GM18499 (cell line): ENCODE measurements at regions not wholly inside any gene's neighbourhood (a gene's known extent, or its start where the extent isn't known, plus 50 kb on each side); places are given as distances from the start of the nearest gene placed in this dataset.

Experiments used
- ATAC-seq: cut with Tn5 transposase; IDR thresholded peaks from one replicate; pipeline ENCODE4 v1.9.1; 2021; ENCODE audit warnings: moderate number of reproducible peaks; ENCODE audit not compliant: insufficient read depth, unreplicated experiment

- ATAC-seq: no peak
These were observed 253.1 kb upstream of the FGGY start for GRCh38 chr1:59043796-59044195.

GRCh38 chr1:59044535-59045121 lies 252.3 kb upstream of the FGGY start:
- ATAC-seq: no peak

GRCh38 chr1:59045137-59045536 lies 251.8 kb upstream of the FGGY start:
- ATAC-seq: no peak

- ATAC-seq: no peak
These were observed 251.3 kb upstream of the FGGY start for GRCh38 chr1:59045636-59046035.

- ATAC-seq: no peak
These were observed 250.8 kb upstream of the FGGY start for GRCh38 chr1:59046134-59046533.

- peak; percentile 91 for ATAC-seq
These were observed 250.2 kb upstream of the FGGY start for GRCh38 chr1:59046730-59047157.

- no peak for ATAC-seq
These were observed 245.9 kb upstream of the FGGY start for GRCh38 chr1:59051007-59051406.

- ATAC-seq: no peak
These were observed 244.7 kb upstream of the FGGY start for GRCh38 chr1:59052166-59052590.

- no peak for ATAC-seq
These were observed 242.7 kb upstream of the FGGY start for GRCh38 chr1:59054172-59054571.

- no peak for ATAC-seq
These were observed 240.8 kb upstream of the FGGY start for GRCh38 chr1:59055908-59056719.

- ATAC-seq: no peak
These were observed 239.6 kb upstream of the FGGY start for GRCh38 chr1:59057211-59057694.

GRCh38 chr1:59057796-59058195 lies 239.1 kb upstream of the FGGY start:
- no peak for ATAC-seq

- no peak for ATAC-seq
These were observed 238.0 kb upstream of the FGGY start for GRCh38 chr1:59058665-59059439.

GRCh38 chr1:59061876-59062275 lies 235.0 kb upstream of the FGGY start:
- no peak for ATAC-seq

GRCh38 chr1:59062743-59063142 lies 234.2 kb upstream of the FGGY start:
- no peak for ATAC-seq

GRCh38 chr1:59063501-59063900 lies 233.4 kb upstream of the FGGY start:
- no peak for ATAC-seq

GRCh38 chr1:59064592-59064991 lies 232.3 kb upstream of the FGGY start:
- no peak for ATAC-seq

- no peak for ATAC-seq
These were observed 230.7 kb upstream of the FGGY start for GRCh38 chr1:59066236-59066635.

GRCh38 chr1:59070610-59071009 lies 226.3 kb upstream of the FGGY start:
- ATAC-seq: no peak

GRCh38 chr1:59071289-59071688 lies 225.6 kb upstream of the FGGY start:
- no peak for ATAC-seq
